Amniotic stem cell (primary cell): ENCODE measurements at regions not wholly inside any gene's neighbourhood (a gene's known extent, or its start where the extent isn't known, plus 50 kb on each side); places are given as distances from the start of the nearest gene placed in this dataset.
A peak's percentile ranks its signal among the peaks of the same experiment; 100 is the strongest.
"Not testable (repeated sequence)": the region's sequence is repeated elsewhere in the genome, so short reads cannot be mapped to it uniquely, and the experiment has no call there.

Experiments used
- DNase-seq: peaks from one replicate; lab custom pipeline; 2025; lab: John Stamatoyannopoulos, UW

DNA sequence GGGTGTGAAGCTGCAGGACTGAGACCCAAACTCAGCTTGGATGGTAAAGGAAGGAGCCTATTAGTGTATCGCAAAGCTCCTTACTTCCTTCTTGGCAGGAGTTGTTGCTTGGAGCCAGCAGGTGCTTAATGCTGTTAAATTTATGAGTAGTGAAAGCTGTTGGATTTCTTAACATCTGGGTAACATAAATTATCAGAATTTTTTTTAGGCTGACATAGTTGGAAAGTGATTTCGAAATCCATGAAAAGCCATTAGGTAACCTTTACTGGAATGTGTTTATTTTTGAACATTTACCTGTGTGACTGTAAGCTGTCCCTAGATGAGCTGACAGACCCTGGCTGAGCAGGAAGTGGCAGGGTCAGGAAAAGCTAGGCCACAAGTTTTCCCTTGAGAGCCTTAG lies 470.4 kb upstream of the SLC35B3 start:
- no peak for DNase-seq

DNA sequence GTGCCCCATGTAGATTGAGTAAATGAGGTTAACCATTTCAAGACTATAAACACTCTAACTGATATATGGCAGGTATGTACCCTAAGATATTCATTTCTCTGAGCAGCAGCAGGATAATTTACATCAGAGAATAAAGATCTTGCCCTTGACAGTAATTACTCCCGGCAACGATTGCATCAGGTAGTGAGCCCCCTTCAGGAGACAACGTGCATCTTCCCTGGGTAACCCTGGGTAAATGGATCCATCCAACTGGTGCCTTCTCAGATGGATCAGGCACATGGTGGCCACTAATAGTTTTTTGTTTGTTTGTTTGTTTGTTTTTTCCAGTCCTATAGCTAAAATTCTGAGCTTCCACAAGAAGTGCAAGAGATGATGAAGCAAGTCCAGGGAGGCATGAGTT lies 469.4 kb upstream of the SLC35B3 start:
- no peak for DNase-seq

DNA sequence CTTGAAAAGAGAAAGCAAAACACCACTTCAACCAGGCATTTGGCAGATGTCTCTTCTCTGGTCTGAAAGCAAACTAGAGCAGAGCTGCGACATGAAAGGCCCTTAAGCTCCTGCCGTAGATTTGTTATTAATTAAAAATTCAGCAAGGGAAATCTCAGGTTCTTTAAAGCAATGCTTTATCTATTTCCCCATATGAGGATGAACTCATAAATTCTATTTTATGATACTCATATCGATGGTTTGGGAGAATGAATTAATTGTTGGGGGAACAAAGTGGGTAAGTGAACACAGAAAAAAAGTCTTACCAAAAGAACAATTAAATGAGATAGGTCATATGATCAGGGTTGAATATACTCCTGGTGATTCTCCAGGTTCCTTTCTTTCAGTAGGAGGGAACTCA lies 464.7 kb upstream of the SLC35B3 start:
- no peak for DNase-seq

DNA sequence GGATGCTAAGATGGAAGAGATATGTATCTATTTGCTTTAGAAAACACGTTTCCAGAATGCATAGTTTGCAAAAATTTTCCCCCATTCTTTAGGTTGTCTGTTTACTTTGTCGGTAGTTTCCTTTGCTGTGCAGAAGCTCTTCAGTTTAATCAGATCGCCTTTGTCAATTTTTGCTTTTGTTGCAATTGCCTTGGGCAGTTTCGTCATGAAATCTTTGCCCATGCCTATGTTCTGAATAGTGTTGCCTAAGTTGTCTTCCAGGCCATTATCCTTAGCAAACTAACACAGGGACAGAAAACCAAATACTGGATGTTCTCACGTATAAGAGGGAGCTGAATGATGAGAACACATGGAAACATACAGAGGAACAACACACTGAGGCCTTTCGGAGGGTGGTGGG lies 454.2 kb upstream of the SLC35B3 start:
- no peak for DNase-seq

DNA sequence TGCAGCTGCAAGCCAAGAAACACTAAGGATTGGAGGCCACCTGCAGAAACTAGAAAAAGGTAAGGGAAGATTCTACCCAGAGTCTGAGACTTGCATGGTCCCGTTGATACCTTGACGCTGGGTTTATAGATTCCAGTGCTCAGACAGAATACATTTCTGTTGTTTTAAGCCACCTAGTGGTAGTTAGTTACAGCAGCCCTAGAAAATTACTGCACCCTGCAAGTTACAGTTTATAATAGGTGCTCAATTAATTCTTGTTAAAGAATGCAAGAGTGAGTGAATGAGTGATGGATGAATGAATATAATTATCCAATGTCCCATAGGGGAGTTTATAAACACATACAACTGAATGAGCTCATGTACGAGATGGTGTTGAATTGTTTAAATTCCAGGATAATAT lies 453.1 kb upstream of the SLC35B3 start:
- DNase-seq: peak; percentile 21

DNA sequence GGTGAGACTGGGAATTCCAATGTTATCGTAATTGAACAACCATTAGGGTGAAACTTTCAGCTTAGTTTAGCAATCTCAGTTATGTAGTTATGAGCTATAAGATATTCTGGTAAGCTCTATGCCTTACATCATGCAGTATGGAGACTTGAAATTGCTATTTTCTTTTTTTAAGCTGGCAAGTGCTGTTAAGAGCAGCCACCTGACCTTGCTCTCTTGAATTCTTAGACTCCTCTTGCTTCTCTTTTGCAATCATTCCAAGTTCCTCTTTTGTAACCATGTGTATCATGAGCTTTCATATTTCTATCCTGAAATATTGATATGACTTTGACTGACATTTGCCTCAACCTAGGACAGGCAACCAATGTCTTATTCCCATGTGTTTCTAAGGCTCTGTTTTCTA lies 446.3 kb upstream of the SLC35B3 start:
- DNase-seq: no peak

DNA sequence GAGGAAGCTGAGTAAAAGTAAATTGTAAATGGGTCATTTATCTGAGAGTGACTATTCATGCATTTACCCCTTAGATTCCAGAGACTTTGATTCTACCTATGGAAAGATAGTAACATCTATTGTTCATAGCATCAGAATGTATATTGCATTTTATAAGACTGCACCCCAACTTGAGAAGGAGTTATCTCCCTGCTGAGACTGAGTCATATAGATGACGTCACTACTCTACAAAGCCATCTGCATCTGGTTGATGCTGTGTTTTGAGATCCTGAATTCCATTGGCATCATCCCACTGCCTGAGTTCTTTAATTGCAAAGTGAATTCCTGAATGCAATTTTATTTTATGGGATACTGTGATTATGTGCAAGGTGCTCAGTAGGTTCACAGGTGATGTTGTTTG lies 444.0 kb upstream of the SLC35B3 start:
- no peak for DNase-seq

DNA sequence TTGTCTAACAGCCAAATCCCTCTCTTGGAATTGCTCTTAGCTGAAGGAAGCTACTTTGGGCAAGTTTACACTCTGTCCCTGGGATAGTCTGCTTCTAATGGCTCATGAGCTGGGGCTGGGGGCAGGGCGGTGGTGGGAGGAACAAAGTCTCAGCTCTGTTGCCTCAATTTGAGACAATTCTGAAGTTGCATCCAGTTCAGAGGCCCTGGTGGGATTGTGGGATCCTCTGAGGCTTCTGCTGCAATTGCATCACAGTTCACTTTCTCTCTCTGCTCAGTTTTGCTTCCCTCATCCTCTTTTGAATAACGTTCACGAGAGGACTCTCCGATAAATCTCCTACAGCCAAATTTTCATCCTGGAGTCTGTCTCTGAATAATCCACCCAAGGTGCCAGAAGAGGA lies 440.6 kb upstream of the SLC35B3 start:
- no peak for DNase-seq

DNA sequence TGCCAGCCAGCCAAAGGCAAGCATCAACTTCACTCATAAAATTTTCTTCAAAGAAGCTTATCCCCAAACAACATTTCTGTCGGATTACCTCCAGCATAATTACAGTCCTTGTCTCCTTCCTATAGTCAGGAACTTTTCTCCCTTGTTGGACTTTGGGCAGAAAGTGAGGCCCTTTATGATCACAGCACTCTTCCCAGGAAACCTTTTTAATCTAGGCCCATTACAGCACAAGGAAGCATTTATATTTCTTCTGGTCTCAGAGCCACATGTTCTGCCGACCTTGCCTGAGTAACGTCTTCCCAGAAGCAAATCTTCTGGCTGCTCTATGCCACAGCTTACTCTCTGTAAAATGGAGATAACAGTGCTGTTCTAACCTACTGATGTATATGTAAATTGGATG lies 437.2 kb upstream of the SLC35B3 start:
- no peak for DNase-seq

DNA sequence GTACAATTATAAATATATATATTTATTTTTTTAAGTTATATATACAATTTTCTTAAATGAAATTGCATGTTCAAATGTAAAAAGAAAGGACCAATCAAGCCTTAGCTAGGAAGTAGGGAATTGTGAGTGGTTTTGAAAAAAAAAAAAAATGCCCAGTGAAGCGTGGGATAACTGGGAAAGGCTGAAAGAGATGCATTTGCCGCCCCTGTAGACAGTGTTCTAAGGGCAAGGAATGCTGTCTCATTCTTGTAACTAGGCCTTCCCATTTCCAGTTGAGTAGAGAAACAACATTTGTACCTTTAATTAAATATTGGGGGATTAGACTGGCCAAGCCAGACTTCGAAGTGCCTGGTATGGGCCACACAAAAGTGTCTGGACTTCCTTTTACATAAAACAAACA lies 430.1 kb upstream of the SLC35B3 start:
- DNase-seq: no peak

DNA sequence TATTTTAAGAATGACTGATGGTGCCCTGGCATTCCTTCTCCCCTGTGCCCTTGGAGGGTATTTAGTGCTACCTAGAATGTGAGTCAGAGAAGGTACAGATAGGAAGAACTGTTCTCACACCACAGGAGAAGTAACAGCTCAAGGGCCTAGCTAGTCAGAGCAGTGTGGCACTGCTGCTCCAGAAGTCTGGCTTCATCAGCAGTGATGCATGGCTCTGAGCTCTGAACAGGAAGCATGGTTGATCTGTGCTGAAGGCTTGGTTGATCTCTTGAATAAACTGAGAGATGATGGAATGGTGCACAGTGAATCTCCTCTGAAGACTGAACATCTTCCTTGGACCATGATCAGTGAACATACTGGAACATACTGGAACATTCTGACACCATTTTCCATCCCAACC lies 425.3 kb upstream of the SLC35B3 start:
- DNase-seq: no peak

DNA sequence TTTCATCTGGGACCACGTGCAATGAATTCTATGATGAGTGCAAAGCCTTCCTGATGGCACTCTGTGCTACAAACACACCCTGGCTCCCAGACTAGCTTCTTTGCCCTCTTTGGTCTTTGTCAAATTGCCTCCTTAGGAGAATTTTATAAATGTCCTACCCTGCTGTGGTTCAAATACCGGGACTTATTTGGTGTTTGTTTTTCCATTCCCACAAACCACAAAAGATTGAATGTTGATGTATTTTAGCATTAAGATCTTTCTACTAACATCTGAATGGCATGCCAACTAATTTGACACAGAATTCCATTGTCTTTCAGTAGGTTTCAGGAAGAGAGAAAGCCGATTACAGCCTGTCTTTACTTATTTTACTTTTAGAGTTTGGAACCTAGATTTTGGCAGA lies 424.2 kb upstream of the SLC35B3 start:
- no peak for DNase-seq

DNA sequence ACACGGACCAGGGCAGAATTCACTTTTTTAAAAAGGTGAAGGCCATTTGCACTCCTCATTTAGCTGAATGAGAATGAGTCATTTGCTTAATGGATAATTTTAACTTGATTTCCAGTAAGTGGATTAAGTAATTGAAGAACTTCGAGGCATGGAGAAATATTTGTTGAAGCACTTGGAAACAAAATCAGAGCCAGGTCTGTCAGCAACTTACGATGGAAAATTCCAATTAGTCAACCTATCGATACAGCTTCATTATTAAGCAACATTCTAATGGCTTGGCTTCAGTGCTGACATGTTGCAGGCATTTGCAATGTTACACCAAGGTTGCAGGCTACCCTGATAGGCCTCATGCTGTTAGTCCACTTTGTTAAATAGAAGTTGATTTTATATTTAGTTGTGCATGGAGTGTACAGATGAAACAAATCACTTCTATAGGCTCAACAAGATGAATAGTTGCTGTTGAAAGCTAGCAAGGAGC lies 423.5 kb upstream of the SLC35B3 start:
- no peak for DNase-seq

DNA sequence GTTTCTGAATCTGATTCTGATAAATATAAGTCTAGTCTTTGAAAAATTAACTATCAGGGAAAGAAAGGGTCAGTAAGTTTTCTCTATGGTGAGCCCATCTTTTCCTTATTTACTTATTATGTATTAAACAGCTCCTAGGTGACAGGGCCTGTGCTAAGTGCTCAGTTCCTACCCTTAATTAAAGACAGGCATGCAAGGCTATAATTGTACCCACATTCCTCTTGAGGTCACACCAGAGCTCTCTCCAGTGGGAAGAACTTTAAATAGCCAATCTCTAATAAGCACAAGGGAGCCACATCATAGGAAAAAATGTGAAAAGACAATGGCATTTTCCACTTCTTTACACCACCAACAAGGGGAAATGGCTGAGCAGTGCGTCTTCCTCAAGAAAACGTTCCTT lies 421.8 kb upstream of the SLC35B3 start:
- no peak for DNase-seq

DNA sequence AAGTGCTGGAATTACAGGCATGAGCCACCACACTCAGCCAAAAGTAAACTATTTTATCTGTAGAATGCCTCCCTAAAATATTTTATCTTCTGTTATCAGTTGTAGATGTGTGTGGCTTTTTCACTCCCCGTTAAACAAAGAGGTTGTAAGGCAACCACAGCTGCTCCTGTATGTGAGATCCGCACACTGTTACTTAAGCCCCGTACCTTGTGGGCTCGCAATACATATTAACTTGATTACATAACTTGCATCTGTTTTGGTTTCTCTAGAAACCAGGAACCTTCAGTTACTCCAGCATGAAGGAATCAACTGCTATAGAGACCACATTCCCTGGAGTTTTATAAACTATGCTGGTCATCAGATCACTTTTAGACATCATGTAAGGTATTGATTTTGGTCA lies 420.1 kb upstream of the SLC35B3 start:
- no peak for DNase-seq

DNA sequence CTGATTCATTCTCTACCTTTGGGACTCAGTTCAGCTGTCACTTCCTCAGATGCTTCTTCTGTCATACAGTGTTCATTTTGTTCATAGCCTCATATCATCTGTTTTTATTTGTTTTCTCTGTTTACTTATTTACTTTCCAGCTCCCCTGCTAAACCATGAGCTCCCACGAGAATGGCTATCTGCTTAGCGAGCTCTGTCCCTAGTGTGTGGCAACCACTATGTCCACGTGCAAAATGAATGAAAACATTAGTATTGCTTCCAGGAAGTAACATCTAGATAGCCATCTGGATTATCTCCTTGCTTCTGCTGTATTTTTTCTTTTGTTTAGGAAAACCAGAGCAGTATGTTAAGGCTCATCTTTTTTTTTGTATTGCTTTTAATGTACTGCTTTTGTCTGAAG lies 417.0 kb upstream of the SLC35B3 start:
- no peak for DNase-seq

DNA sequence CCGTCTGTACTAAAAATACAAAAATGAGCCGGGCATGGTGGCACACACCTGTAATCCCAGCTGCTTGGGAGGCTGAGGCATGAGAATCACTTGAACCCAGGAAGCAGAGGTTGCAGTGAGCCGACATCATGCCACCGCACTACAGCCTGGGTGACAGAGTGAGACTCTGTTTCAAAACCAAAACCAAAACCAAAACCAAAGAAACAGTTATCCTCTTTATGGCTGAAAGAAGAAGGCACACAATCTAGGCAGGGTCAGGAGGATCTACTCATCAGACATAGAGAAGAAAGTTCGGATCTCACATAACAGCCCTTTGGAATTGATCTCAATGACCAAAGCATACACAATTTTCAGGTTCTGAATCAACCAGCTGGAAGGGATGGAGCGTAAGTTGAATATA lies 411.3 kb upstream of the SLC35B3 start:
- DNase-seq: not testable (repeated sequence)

DNA sequence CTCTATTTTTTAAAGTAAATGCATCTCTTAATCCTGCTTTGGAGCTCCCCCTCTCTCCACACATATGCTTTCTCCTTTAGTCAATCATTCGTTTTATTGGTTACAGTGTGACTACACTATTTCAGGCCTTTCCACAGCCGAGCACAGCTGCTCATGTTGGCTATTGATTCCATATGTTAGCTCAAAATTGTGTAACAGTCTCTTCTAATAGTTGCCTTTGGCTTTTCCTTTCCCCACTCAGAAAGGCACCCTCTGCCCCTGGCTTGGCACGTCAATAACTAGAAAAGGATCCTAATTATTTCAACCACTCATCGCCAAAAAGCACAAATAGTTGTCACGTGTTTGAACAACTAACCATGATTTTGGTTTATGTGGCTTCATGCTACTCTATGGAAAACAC lies 410.3 kb upstream of the SLC35B3 start:
- DNase-seq: no peak

DNA sequence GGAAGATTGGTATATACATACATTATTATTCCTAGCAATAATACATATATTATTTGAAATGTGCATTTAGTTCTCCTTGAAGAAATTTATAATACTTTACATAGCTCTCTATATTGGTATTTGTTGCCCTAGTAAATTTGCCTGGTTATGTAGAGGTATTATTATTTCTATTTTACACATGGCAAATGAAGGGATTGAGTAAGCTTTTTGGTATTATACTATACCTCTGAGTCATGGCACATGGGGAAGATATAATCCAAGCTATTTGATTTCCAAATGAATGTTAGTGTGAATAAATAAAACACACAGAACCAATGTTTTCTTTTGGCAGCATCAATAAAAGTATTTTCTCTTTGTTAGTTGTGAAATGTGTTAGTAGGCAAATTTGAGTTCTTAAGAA lies 409.6 kb upstream of the SLC35B3 start:
- no peak for DNase-seq

DNA sequence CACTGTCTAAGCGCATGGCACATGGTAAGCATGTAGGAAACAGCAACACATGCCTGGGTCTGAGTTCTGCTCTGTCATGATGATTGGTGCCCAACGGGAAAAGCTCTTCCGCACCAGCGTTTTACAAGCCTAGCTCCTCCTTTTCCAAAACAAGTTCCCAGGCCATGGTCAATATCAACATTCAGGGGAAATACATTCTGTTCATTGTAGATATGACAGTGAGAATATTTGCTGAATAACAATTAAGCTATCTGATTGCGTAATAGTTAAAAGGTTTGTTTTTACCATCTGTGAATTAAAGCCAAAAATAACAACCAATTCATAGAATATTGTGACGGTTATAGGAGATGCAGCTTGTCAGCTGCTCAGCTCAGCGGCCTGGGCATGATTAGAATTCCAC lies 404.3 kb upstream of the SLC35B3 start:
- no peak for DNase-seq

DNA sequence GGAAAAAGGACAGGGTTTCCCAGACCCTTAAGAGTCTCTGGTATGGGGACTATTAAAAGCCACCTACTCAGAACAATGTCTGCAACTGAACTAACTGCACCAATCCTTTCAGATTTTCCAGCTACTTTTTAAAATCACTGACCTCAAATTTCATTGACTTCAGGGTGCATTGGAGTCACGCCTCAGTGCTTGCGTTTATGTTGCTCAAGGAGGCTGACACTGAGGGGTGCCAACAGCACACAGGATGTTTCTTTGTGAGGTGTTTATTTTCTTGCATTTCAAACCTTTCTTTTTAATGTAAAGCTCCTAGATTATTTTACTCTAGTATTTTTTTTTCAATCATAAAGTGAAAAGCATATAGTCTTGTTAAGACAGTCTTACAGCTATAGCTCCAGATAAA lies 402.0 kb upstream of the SLC35B3 start:
- DNase-seq: no peak

DNA sequence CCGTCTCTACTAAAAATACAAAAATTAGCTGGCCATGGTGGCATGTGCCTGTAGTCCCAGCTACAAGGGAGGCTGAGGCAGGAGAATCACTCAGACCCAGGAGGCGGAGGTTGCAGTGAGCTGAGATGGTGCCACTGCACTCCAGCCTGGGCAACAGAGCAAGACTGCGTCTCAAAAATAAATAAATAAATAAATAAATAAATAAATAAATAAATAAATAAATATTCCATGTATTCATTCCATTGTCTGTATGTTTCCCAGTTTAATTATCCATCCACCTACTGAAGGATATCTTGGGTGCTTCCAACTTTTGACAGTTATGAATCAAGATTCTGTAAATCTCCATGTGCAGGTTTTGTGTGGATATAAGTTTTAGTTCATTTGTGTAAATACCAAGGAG lies 397.4 kb upstream of the SLC35B3 start:
- not testable (repeated sequence) for DNase-seq

DNA sequence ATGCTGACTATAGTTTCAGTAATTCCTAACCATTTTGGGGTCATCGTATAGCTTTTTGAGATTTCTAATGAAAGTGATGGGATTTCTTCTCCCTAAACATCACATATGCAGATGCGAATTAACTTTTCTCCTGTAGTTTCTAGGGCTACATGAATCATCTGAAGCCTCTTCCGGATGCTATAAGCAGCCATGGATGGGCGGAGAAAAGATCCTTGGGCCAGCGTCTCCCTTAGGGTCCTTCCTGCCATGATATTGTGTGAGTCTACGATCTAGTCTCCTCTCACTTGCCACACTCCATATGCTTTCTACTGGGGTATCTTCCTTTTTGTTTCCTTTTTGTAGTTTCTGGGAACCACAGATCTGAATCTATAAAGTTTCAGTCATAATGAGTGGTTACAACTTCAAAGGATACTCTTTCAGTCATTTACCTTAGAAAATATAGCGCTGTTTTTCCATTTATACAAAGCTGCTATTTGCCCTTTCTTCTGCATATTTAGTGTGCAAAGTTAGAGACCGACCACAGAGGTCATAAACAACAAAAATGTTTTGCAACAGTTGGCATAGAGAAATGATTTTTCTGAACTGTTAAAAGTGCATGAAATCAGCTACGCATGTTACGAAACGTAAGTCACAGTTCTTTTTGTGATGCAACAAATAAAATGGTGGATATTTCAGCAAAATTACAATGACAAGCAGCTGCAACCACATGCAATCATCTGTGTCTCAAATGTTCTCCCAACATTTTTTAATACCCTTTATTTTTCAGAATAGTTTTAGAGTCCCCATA lies 396.2 kb upstream of the SLC35B3 start:
- no peak for DNase-seq

DNA sequence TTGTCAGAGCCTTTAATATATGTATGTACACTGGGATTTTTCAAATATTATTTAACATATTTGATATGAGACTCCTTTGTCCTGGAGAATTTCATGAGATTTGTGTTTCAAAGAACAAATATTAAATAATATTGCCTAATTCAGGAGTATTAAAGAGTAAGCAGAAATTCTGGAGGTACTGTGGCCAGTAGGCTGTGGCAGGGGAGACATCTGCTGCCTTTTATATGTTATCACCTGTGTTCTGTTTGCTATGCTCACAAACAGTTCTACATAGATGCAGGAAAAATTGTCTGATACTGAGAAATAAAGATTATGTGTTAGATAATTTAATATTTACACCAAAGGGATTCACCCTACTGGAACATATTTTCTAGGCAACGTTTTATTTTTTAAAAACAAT lies 395.4 kb upstream of the SLC35B3 start:
- DNase-seq: no peak
